Stimulated activated naive CD8-positive, alpha-beta T cell treated with anti-CD3 and anti-CD28 coated beads, Interleukin-15, Interleukin-2, amounts not matched to agents 100 ng/mL and 50 ng/mL, for 24 hours (primary cell): ENCODE measurements at regions not wholly inside any gene's neighbourhood (a gene's known extent, or its start where the extent isn't known, plus 50 kb on each side); places are given as distances from the start of the nearest gene placed in this dataset.

Experiments used
- H3K27ac Mint-ChIP-seq: one replicate; pipeline ENCODE4 v1.8.0; 2021; ENCODE audit warnings: mild to moderate bottlenecking, mixed read lengths
- H3K27me3 Mint-ChIP-seq: one replicate; pipeline ENCODE4 v1.8.0; 2021; ENCODE audit warnings: mixed read lengths
- H3K36me3 Mint-ChIP-seq: one replicate; pipeline ENCODE4 v1.8.0; 2021; ENCODE audit warnings: low read depth, mixed read lengths
- H3K4me1 Mint-ChIP-seq: one replicate; pipeline ENCODE4 v1.8.0; 2021; ENCODE audit warnings: low read depth, mixed read lengths
- H3K4me3 Mint-ChIP-seq: one replicate; pipeline ENCODE4 v1.8.0; 2021; ENCODE audit warnings: mild to moderate bottlenecking, mixed read lengths
- H3K9me3 Mint-ChIP-seq: one replicate; pipeline ENCODE4 v1.8.0; 2021; ENCODE audit warnings: mixed read lengths

GRCh38 chr1:204797401-204797800 is 73.3 kb upstream of the NFASC start:
- H3K27ac Mint-ChIP-seq, result no peak overlapping the region
- H3K27me3 Mint-ChIP-seq, result no peaks in the 10 kb centered on the region
- no peak overlapping the region for H3K4me3 Mint-ChIP-seq
- H3K9me3 Mint-ChIP-seq, result no peaks in the 10 kb centered on the region
- no peaks in the 10 kb centered on the region for H3K36me3 Mint-ChIP-seq
- H3K4me1 Mint-ChIP-seq, result no peaks in the 10 kb centered on the region

GRCh38 chr1:204799630-204800029 is 71.0 kb upstream of the NFASC start:
- no peak overlapping the region for H3K4me3 Mint-ChIP-seq
- H3K9me3 Mint-ChIP-seq, result no peaks in the 10 kb centered on the region
- no peak overlapping the region for H3K27ac Mint-ChIP-seq
- H3K36me3 Mint-ChIP-seq, result no peaks in the 10 kb centered on the region
- peaks cover 8% of the 10 kb centered on the region for H3K4me1 Mint-ChIP-seq
- no peaks in the 10 kb centered on the region for H3K27me3 Mint-ChIP-seq

GRCh38 chr1:204801211-204801610 is 69.5 kb upstream of the NFASC start:
- H3K27ac Mint-ChIP-seq, result no peak overlapping the region
- H3K9me3 Mint-ChIP-seq, result no peaks in the 10 kb centered on the region
- peaks cover 8% of the 10 kb centered on the region for H3K4me1 Mint-ChIP-seq
- H3K27me3 Mint-ChIP-seq, result no peaks in the 10 kb centered on the region
- no peak overlapping the region for H3K4me3 Mint-ChIP-seq
- H3K36me3 Mint-ChIP-seq, result no peaks in the 10 kb centered on the region

GRCh38 chr1:204802401-204803175 is 68.1 kb upstream of the NFASC start:
- Mint-ChIP-seq H3K4me3 (no peak overlapping the region), H3K27me3 (no peaks in the 10 kb centered on the region), H3K36me3 (no peaks in the 10 kb centered on the region), H3K4me1 (peaks cover 8% of the 10 kb centered on the region), H3K9me3 (no peaks in the 10 kb centered on the region), H3K27ac (no peak overlapping the region)

- Mint-ChIP-seq H3K27ac (no peak overlapping the region), H3K9me3 (no peaks in the 10 kb centered on the region)
Measured at GRCh38 chr1:204803607-204804006, 67.1 kb upstream of the NFASC start.

GRCh38 chr1:204806943-204807687 is 63.5 kb upstream of the NFASC start:
- Mint-ChIP-seq H3K27ac (peak overlapping the region; percentile 83), H3K36me3 (no peaks in the 10 kb centered on the region), H3K4me3 (peak overlapping the region; percentile 90), H3K9me3 (no peaks in the 10 kb centered on the region), H3K4me1 (peaks cover 8% of the 10 kb centered on the region), H3K27me3 (no peaks in the 10 kb centered on the region)

More at GRCh38 chr1:204803607-204804006, 67.1 kb upstream of the NFASC start:
- Mint-ChIP-seq H3K4me3 (no peak overlapping the region), H3K27me3 (no peaks in the 10 kb centered on the region), H3K36me3 (no peaks in the 10 kb centered on the region), H3K4me1 (peaks cover 8% of the 10 kb centered on the region)

GRCh38 chr1:204809488-204809887 is 61.2 kb upstream of the NFASC start:
- Mint-ChIP-seq H3K27me3 (peaks cover 7% of the 10 kb centered on the region), H3K9me3 (no peaks in the 10 kb centered on the region), H3K36me3 (no peaks in the 10 kb centered on the region), H3K4me1 (no peaks in the 10 kb centered on the region), H3K4me3 (no peak overlapping the region), H3K27ac (no peak overlapping the region)

GRCh38 chr1:204812842-204813241 is 57.8 kb upstream of the NFASC start:
- Mint-ChIP-seq H3K9me3 (no peaks in the 10 kb centered on the region), H3K27ac (no peak overlapping the region), H3K4me3 (no peak overlapping the region), H3K4me1 (no peaks in the 10 kb centered on the region), H3K27me3 (peaks cover 24% of the 10 kb centered on the region), H3K36me3 (no peaks in the 10 kb centered on the region)

GRCh38 chr1:204813522-204813921 is 57.1 kb upstream of the NFASC start:
- Mint-ChIP-seq H3K4me3 (no peak overlapping the region), H3K27me3 (peaks cover 25% of the 10 kb centered on the region), H3K9me3 (no peaks in the 10 kb centered on the region)

GRCh38 chr1:204814166-204814884 is 56.3 kb upstream of the NFASC start:
- H3K36me3 Mint-ChIP-seq, result no peaks in the 10 kb centered on the region
- no peaks in the 10 kb centered on the region for H3K9me3 Mint-ChIP-seq
- peaks cover 25% of the 10 kb centered on the region for H3K27me3 Mint-ChIP-seq
- no peaks in the 10 kb centered on the region for H3K4me1 Mint-ChIP-seq
- H3K27ac Mint-ChIP-seq, result no peak overlapping the region
- no peak overlapping the region for H3K4me3 Mint-ChIP-seq

More at GRCh38 chr1:204813522-204813921, 57.1 kb upstream of the NFASC start:
- no peak overlapping the region for H3K27ac Mint-ChIP-seq
- H3K36me3 Mint-ChIP-seq, result no peaks in the 10 kb centered on the region
- no peaks in the 10 kb centered on the region for H3K4me1 Mint-ChIP-seq

- Mint-ChIP-seq H3K4me3 (no peak overlapping the region), H3K27me3 (peaks cover 25% of the 10 kb centered on the region), H3K27ac (no peak overlapping the region), H3K4me1 (no peaks in the 10 kb centered on the region), H3K9me3 (no peaks in the 10 kb centered on the region), H3K36me3 (no peaks in the 10 kb centered on the region)
Measured at GRCh38 chr1:204817341-204817740, 53.3 kb upstream of the NFASC start.

GRCh38 chr1:204818998-204819397 is 51.7 kb upstream of the NFASC start:
- H3K36me3 Mint-ChIP-seq, result no peaks in the 10 kb centered on the region
- no peak overlapping the region for H3K27ac Mint-ChIP-seq
- no peak overlapping the region for H3K4me3 Mint-ChIP-seq
- no peaks in the 10 kb centered on the region for H3K4me1 Mint-ChIP-seq
- no peaks in the 10 kb centered on the region for H3K9me3 Mint-ChIP-seq
- H3K27me3 Mint-ChIP-seq, result peaks cover 23% of the 10 kb centered on the region

GRCh38 chr1:204819495-204819894 is 51.2 kb upstream of the NFASC start:
- Mint-ChIP-seq H3K36me3 (no peaks in the 10 kb centered on the region), H3K4me3 (no peak overlapping the region), H3K9me3 (no peaks in the 10 kb centered on the region), H3K27ac (no peak overlapping the region), H3K27me3 (peaks cover 18% of the 10 kb centered on the region), H3K4me1 (no peaks in the 10 kb centered on the region)
